Bronchial epithelial cell (primary cell): ENCODE measurements at regions not wholly inside any gene's neighbourhood (a gene's known extent, or its start where the extent isn't known, plus 50 kb on each side); places are given as distances from the start of the nearest gene placed in this dataset.

Experiments
- DNase-seq: peaks from one replicate; pipeline ENCODE4 v3.0.0-alpha.2; 2010; ENCODE audit warnings: low read depth
- FAIRE-seq: peaks from 2 replicates; lab custom pipeline; 2011; peaks lifted over from hg19 to GRCh38; lab: Jason Lieb, UNC
- H3K27me3 ChIP-seq: 2 replicates; pipeline ENCODE4 v1.5.1; 2011; ENCODE audit warnings: low read length; ENCODE audit not compliant: control insufficient read depth, insufficient read depth
- H3K36me3 ChIP-seq: 2 replicates; pipeline ENCODE4 v1.5.1; 2011; ENCODE audit warnings: low read length; ENCODE audit not compliant: control insufficient read depth, insufficient read depth
- H3K4me3 ChIP-seq: 2 replicates; pipeline ENCODE4 v1.5.1; 2011; ENCODE audit warnings: mild to moderate bottlenecking, low read depth, low read length, control low read depth
- TF ChIP-seq, protein P1 (sequence below): IDR thresholded peaks from 2 replicates; pipeline ENCODE4 v1.5.1; 2011; ENCODE audit warnings: mild to moderate bottlenecking, moderate library complexity, low read length, control low read depth, inconsistent platforms; ENCODE audit not compliant: insufficient read depth, severe bottlenecking

DNA sequence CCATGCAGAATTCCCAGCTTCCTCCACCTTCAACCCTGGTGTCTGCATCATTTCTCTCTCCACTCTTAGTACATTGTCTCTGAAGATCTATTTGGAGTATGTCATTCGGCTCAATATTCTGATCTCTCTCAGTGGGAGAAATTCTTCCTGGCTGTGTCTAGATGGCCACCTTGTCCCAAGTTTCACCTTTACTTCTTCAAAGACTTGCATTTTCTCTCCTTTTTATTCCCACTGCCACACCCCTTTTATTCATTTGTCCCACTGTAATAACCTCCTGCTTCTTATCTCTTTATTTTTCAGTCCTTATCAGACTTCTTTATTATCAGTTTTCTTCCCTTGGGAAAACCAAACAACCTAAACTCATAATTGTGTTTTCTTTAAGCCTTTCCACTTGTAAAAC is 54.3 kb upstream of the CERS6 start:
- no peak overlapping the region for H3K4me3 ChIP-seq
- TF ChIP-seq, protein P1, sequence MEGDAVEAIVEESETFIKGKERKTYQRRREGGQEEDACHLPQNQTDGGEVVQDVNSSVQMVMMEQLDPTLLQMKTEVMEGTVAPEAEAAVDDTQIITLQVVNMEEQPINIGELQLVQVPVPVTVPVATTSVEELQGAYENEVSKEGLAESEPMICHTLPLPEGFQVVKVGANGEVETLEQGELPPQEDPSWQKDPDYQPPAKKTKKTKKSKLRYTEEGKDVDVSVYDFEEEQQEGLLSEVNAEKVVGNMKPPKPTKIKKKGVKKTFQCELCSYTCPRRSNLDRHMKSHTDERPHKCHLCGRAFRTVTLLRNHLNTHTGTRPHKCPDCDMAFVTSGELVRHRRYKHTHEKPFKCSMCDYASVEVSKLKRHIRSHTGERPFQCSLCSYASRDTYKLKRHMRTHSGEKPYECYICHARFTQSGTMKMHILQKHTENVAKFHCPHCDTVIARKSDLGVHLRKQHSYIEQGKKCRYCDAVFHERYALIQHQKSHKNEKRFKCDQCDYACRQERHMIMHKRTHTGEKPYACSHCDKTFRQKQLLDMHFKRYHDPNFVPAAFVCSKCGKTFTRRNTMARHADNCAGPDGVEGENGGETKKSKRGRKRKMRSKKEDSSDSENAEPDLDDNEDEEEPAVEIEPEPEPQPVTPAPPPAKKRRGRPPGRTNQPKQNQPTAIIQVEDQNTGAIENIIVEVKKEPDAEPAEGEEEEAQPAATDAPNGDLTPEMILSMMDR: no peak
- H3K36me3 ChIP-seq: no peaks in the 10 kb centered on the region
- no peaks in the 10 kb centered on the region for H3K27me3 ChIP-seq
- no peak for FAIRE-seq
- no peak for DNase-seq

- Histone ChIP-seq H3K4me3 (no peak overlapping the region), H3K36me3 (no peaks in the 10 kb centered on the region), H3K27me3 (no peaks in the 10 kb centered on the region)
- no peak for DNase-seq
- TF ChIP-seq, protein P1: no peak
- FAIRE-seq: no peak
These were observed 53.5 kb upstream of the CERS6 start for GRCh38 chr2:168402531-168402930.

DNA sequence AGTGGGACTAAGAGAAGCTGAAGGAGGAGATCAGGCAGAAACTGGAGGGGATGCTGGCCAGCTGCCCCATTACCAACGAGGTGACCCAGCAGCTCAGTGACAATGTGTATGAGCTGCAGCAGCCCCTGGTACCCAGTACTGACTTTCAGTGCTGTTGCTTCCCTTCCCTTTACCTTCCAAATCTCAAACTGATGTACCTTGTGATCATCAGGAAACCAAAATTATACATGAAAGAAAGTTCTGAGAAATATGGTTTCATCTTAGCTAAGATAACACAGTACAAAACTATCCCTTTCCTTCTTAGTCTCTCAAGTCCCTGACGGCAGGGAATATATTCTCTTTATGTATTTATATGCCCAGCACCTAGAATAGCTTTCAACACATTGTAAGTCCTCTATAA is 52.3 kb upstream of the CERS6 start:
- Histone ChIP-seq H3K4me3 (no peak overlapping the region), H3K27me3 (no peaks in the 10 kb centered on the region), H3K36me3 (no peaks in the 10 kb centered on the region)
- TF ChIP-seq, protein P1: no peak
- no peak for DNase-seq
- no peak for FAIRE-seq

GRCh38 chr2:168404764-168405163 is 51.3 kb upstream of the CERS6 start:
- TF ChIP-seq, protein P1: no peak
- FAIRE-seq (no peak), DNase-seq (no peak)
- H3K36me3 ChIP-seq: no peaks in the 10 kb centered on the region
- H3K4me3 ChIP-seq: no peak overlapping the region
- no peaks in the 10 kb centered on the region for H3K27me3 ChIP-seq
